Astrocyte of the cerebellum (primary cell): ENCODE measurements at regions not wholly inside any gene's neighbourhood (a gene's known extent, or its start where the extent isn't known, plus 50 kb on each side); places are given as distances from the start of the nearest gene placed in this dataset.
"Not testable (repeated sequence)": the region's sequence is repeated elsewhere in the genome, so short reads cannot be mapped to it uniquely, and the experiment has no call there.

Experiments
- DNase-seq: peaks from one replicate; pipeline ENCODE4 v3.0.0-alpha.2; 2011; ENCODE audit warnings: low read depth
- H3K4me3 ChIP-seq: 2 replicates; pipeline ENCODE4 v1.5.1; 2011; ENCODE audit warnings: mild to moderate bottlenecking, low read depth, low read length, moderate library complexity
- in situ Hi-C: cut with HindIII; loops from 2 replicates; pipeline ENCODE4 v1.10.0; 2017; ENCODE audit warnings: low sequenced_read_pairs
- TF ChIP-seq, protein P1 (sequence below): IDR thresholded peaks from 2 replicates; pipeline ENCODE4 v1.5.1; 2012; ENCODE audit warnings: low read length, low read depth, moderate library complexity, mild to moderate bottlenecking; ENCODE audit errors: missing control alignments

DNA sequence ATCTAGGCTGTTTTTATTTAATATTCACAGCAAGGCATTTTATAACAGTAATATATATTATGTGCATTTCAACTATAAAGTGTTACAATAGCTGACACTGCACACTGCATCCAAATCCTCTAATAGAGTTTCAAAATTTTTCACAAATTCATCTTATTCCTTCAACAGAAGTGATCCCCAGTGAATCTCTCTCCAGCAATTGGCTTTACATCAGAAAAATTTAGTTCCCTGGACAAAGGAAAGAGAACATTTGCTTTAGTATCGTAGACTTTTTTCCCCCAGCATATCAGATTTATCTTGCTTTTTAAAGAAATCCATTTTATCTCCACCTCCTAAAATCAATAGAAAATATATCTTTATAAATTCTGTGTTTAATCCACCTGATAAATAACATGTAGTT is 868.6 kb downstream of the TBL1XR1 start:
- in situ Hi-C loops: no loop called here
- no peak overlapping the region for H3K4me3 ChIP-seq
- TF ChIP-seq, protein P1, sequence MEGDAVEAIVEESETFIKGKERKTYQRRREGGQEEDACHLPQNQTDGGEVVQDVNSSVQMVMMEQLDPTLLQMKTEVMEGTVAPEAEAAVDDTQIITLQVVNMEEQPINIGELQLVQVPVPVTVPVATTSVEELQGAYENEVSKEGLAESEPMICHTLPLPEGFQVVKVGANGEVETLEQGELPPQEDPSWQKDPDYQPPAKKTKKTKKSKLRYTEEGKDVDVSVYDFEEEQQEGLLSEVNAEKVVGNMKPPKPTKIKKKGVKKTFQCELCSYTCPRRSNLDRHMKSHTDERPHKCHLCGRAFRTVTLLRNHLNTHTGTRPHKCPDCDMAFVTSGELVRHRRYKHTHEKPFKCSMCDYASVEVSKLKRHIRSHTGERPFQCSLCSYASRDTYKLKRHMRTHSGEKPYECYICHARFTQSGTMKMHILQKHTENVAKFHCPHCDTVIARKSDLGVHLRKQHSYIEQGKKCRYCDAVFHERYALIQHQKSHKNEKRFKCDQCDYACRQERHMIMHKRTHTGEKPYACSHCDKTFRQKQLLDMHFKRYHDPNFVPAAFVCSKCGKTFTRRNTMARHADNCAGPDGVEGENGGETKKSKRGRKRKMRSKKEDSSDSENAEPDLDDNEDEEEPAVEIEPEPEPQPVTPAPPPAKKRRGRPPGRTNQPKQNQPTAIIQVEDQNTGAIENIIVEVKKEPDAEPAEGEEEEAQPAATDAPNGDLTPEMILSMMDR: no peak
- no peak for DNase-seq

DNA sequence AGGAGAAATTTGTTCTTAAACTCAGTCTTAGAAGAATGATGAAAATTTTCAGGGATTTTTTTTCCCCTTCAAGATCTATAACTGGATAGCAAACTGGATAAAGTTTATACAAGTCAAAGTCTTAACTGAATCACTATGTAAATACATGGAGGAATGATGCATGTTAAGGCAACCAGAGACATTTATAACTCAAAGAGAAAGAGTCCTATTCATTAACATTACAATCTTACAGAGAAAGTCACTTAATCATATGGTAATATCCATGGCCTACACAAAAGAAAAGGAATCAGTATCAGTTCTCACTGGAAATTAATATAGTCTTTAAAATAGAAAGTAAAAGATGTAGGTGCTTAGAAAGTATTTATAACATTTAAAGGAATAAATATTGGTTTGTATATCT is 869.1 kb downstream of the TBL1XR1 start:
- in situ Hi-C loops: no loop called here
- TF ChIP-seq, protein P1: no peak
- no peak overlapping the region for H3K4me3 ChIP-seq
- DNase-seq: no peak

DNA sequence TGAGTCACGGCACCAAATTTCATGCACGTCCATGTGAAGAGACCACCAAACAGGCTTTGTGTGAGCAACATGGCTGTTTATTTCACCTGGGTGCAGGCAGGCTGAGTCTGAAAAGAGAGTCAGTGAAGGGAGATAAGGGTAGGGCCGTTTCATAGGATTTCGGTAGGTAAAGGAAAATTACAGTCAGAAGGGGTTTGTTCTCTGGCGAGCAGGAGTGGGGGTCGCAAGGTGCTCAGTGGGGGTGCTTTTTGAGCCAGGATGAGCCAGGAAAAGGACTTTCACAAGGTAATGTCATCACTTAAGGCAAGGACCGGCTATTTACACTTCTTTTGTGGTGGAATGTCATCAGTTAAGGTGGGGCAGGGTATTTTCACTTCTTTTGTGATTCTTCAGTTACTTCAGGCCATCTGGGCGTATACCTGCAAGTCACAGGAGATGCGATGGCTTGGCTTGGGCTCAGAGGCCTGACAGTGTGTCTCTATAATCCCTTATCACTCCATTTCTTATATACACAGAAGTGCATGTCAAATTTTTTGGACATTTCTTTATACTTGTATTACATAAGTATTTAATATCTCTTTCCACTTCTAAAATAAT is 870.3 kb downstream of the TBL1XR1 start:
- in situ Hi-C loops, DNase-seq, H3K4me3 ChIP-seq: not testable (repeated sequence)

DNA sequence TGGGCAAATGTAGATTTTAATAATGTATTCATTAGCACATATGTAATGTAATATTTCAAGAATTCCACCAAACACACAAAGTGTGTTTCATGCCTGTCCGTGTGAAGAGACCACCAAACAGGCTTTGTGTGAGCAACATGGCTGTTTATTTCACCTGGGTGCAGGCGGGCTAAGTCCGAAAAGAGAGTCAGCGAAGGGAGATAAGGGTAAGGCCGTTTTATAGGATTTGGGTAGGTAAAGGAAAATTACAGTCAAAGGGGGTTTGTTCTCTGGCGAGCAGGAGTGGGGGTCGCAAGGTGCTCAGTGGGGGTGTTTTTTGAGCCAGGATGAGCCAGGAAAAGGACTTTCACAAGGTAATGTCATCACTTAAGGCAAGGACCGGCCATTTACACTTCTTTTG is 875.8 kb downstream of the TBL1XR1 start:
- H3K4me3 ChIP-seq, in situ Hi-C loops, DNase-seq: not testable (repeated sequence)

DNA sequence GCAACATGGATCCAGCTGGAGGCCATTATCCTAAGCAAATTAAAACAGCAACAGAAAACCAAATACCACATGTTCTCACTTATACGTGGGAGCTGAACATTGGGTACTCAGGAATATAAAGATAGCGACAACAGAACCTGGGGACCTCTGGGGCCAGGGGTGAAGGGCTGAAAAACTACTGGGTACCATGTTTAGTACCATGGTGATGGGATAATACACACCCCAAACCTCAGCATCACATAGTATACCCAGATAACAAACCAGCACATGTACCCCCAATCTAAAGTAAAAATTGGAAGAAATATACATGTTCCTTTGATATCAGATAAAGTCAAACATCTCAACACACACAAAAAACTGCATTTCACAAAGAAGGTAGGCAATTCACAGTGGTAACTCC is 876.2 kb downstream of the TBL1XR1 start:
- in situ Hi-C loops: no loop called here
- no peak for DNase-seq
- TF ChIP-seq, protein P1: no peak
- H3K4me3 ChIP-seq: no peak overlapping the region

DNA sequence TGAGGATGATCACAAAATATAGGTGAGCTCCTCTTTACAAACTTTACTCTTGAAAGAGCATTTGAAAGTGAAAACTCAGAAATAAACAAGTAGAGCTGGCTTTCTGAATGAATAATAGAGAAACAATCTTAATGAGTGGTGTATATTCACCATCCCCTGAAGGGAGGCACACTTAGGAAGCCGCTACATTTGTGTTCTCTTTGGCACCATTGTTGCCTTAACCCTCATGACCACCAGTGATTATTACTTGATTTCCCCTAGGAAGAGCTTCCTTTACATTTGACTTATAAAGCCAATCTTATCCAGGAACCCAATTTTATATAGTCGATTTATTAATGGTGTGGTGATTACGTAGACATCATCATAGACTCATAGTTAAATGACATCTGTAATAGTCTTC is 883.9 kb downstream of the TBL1XR1 start:
- in situ Hi-C loops: no loop called here
- H3K4me3 ChIP-seq: no peak overlapping the region
- TF ChIP-seq, protein P1: no peak
- DNase-seq: no peak

DNA sequence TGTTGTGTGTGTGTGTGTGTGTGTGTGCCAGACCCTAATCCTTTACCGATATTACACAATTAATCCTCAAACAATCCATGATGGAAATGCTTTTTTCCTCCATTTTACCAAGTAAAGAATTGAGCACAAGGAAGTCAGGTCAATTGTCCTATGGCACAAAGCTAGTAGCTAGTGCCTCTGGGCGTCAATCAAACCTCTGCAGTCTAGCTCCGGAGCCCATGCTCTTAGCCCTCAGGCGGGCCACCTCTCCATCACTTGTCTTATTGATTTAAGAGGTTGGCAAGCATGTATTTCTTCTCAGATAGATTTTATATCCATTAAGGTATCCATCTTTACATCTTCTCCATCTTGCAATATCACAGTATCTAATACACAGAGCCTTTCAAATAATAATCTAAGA is 886.6 kb downstream of the TBL1XR1 start:
- TF ChIP-seq, protein P1: no peak
- DNase-seq: no peak
- no peak overlapping the region for H3K4me3 ChIP-seq
- in situ Hi-C loops: no loop called here

DNA sequence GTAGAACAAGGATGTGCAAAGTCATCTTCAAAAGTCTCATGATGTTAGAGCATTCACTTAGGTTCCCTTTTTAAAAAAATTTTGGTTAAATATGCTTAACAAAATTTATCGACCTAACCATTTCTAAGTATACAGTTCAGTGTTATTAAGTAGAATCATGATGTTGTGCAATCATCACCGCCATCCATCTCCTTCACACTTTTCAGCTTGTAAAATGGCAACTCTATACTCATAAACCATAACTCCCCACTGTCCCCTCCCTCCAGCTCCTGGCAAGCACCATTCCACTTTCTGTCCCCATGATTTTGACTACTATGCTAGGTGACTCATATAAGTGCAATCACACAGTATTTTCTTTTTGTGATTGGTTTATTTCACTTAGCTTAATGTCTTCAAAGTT is 895.0 kb downstream of the TBL1XR1 start:
- in situ Hi-C loops: no loop called here
- DNase-seq: no peak
- TF ChIP-seq, protein P1: no peak
- no peak overlapping the region for H3K4me3 ChIP-seq
